Spleen (tissue), 11 donors: ENCODE measurements at regions not wholly inside any gene's neighbourhood (a gene's known extent, or its start where the extent isn't known, plus 50 kb on each side); places are given as distances from the start of the nearest gene placed in this dataset.

Experiments
- DNase-seq: peaks from one replicate; pipeline ENCODE4 v3.0.0-alpha.2; 2020
- H3K27ac ChIP-seq, 8 donors: fragments of 200-600 bp; sonication (generic) in 7 of 8; 1 replicate in 4 of 8; 2 replicates in 4 of 8; pipeline versions ENCODE4 v1.5.0 to v1.8.0; 2016 to 2021; ENCODE audit warnings: inconsistent platforms in 4 of 8, mild to moderate bottlenecking in 4 of 8, moderate library complexity in 1 of 8
- H3K27me3 ChIP-seq, 7 donors: fragments of 200-600 bp; sonication (generic) in 6 of 7; replicated peaks in 1 of 7; 1 replicate in 4 of 7; 2 replicates in 3 of 7; pipeline versions ENCODE4 v1.5.0 to v1.8.0; 2016 to 2021; ENCODE audit warnings: inconsistent platforms in 3 of 7, mild to moderate bottlenecking in 1 of 7
- H3K36me3 ChIP-seq, 6 donors: fragments of 200-600 bp; sonication (generic) in 5 of 6; 1 replicate in 4 of 6; 2 replicates in 2 of 6; pipeline versions ENCODE4 v1.5.0 to v1.8.0; 2016 to 2021; ENCODE audit warnings: inconsistent platforms in 2 of 6
- H3K4me1 ChIP-seq, 6 donors: fragments of 200-600 bp; sonication (generic) in 5 of 6; 1 replicate in 3 of 6; 2 replicates in 3 of 6; pipeline versions ENCODE4 v1.5.0 to v1.8.0; 2016 to 2021; ENCODE audit warnings: inconsistent platforms in 3 of 6
- H3K4me3 ChIP-seq, 8 donors: fragments of 200-600 bp; sonication (generic) in 7 of 8; 1 replicate in 4 of 8; 2 replicates in 4 of 8; pipeline versions ENCODE4 v1.5.0 to v1.8.0; 2016 to 2021; ENCODE audit warnings: inconsistent platforms in 4 of 8, mild to moderate bottlenecking in 4 of 8, moderate library complexity in 2 of 8
- H3K9me3 ChIP-seq, 8 donors: fragments of 200-600 bp; sonication (generic) in 7 of 8; 1 replicate in 4 of 8; 2 replicates in 4 of 8; pipeline versions ENCODE4 v1.5.0 to v1.8.0; 2016 to 2021; ENCODE audit warnings: inconsistent platforms in 4 of 8
- CTCF ChIP-seq, 11 experiments: fragments of 200-600 bp in 7 of 11; fragments of 450-650 bp in 4 of 11; sonication (generic) in 4 of 11; IDR thresholded peaks in 8 of 11; conservative IDR thresholded peaks in 3 of 11; 1 replicate in 7 of 11; 2 replicates in 4 of 11; pipeline versions ENCODE4 v1.4.0 to v1.8.0; 2016 to 2021; ENCODE audit warnings: antibody characterized with exemption in 11 of 11, inconsistent platforms in 4 of 11, mild to moderate bottlenecking in 1 of 11
- POLR2A ChIP-seq, 3 donors: fragments of 450-650 bp; IDR thresholded peaks; one replicate each; pipeline ENCODE4 v1.5.1; 2017; ENCODE audit warnings: antibody characterized with exemption in 3 of 3, mild to moderate bottlenecking in 1 of 3
- POLR2AphosphoS5 ChIP-seq, 3 donors: sonication (generic); formaldehyde crosslinking; IDR thresholded peaks; one replicate each; pipeline ENCODE4 v1.5.1; 2017; ENCODE audit warnings: antibody characterized with exemption in 3 of 3
- WGBS, 5 donors: extraction: QIAGEN DNeasy Blood & Tissue Kit in 3 of 5; methylation state at CpG; one replicate each; pipeline versions ENCODE4 v1.1.5 to v1.1.7; 2013 to 2018; 5-methylcytosine and 5-hydroxymethylcytosine counted together
- intact Hi-C: fragments of 100-400 bp; cut with DNase I; formaldehyde crosslinking; loops from one replicate; pipeline ENCODE4 v1.15.0; 2023; ENCODE audit warnings: low total_unique reads
- donor health status: healthy with polysubstance abuse.
- donor health status: DM: no; HTN: no; CAD: no; lungs with moderate emphysema.
- donor health status: DM: no; HTN: no; CAD: no.
- donor health status: Bipolar disorder and iron deficiency.
- donor health status: healthy.
- donor health status: DM: no; HTN: no; CAD: no.
- donor health status: DM: yes; HTN: yes; CAD: no.

- H3K4me3 ChIP-seq: no peak overlapping the region
- H3K27ac ChIP-seq: no peak overlapping the region
- H3K4me1 ChIP-seq: no peaks in the 10 kb centered on the region
- intact Hi-C loops: no loop called here
- no peaks in the 10 kb centered on the region for H3K36me3 ChIP-seq
- H3K9me3 ChIP-seq: peaks cover 0 to 17% (median 10%) of the 10 kb centered on the region in 8 donors
- no peak for TF ChIP-seq POLR2AphosphoS5 (IDR thresholded peaks at IDR 0.05)
- TF ChIP-seq POLR2A (IDR thresholded peaks at IDR 0.05): no peak
- no peak for TF ChIP-seq CTCF (IDR thresholded peaks at IDR 0.05 in 8 of 11, conservative IDR thresholded peaks at IDR 0.05 in 3 of 11)
- no peaks in the 10 kb centered on the region for H3K27me3 ChIP-seq
- WGBS, 5 donors: 63 to 86% (median 67%) methylated on average over 4 of the region's 4 CpGs
- no peak for DNase-seq
Observed at GRCh38 chr6:86724695-86725094, 212.6 kb upstream of the HTR1E start.

GRCh38 chr6:86723729-86724128, 213.6 kb upstream of the HTR1E start:
- no peak overlapping the region for H3K4me3 ChIP-seq
- no peak for DNase-seq
- H3K4me1 ChIP-seq: no peaks in the 10 kb centered on the region
- H3K36me3 ChIP-seq: no peaks in the 10 kb centered on the region
- H3K9me3 ChIP-seq: peaks cover 0 to 14% (median 8%) of the 10 kb centered on the region in 8 donors
- no peaks in the 10 kb centered on the region for H3K27me3 ChIP-seq
- intact Hi-C loops: no loop called here
- WGBS, 5 donors: 70 to 78% (median 77%) methylated on average over 4 of the region's 4 CpGs
- no peak overlapping the region for H3K27ac ChIP-seq
- TF ChIP-seq POLR2A (IDR thresholded peaks at IDR 0.05) (no peak), CTCF (IDR thresholded peaks at IDR 0.05 in 8 of 11, conservative IDR thresholded peaks at IDR 0.05 in 3 of 11) (no peak), POLR2AphosphoS5 (IDR thresholded peaks at IDR 0.05) (no peak)

GRCh38 chr6:86723151-86723550, 214.2 kb upstream of the HTR1E start:
- Histone ChIP-seq H3K4me1 (no peaks in the 10 kb centered on the region), H3K27me3 (no peaks in the 10 kb centered on the region), H3K27ac (no peak overlapping the region), H3K9me3 (peaks cover 0 to 15% (median 8%) of the 10 kb centered on the region in 8 donors), H3K4me3 (no peak overlapping the region), H3K36me3 (no peaks in the 10 kb centered on the region)
- DNase-seq: no peak
- WGBS, 5 donors: 76 to 92% (median 82%) methylated on average over 3 of the region's 3 CpGs
- TF ChIP-seq POLR2AphosphoS5 (IDR thresholded peaks at IDR 0.05) (no peak), CTCF (IDR thresholded peaks at IDR 0.05 in 8 of 11, conservative IDR thresholded peaks at IDR 0.05 in 3 of 11) (no peak), POLR2A (IDR thresholded peaks at IDR 0.05) (no peak)
- intact Hi-C loops: no loop called here

- intact Hi-C loops: no loop called here
- DNase-seq: no peak
Observed at GRCh38 chr6:86722131-86722530, 215.2 kb upstream of the HTR1E start.

More at GRCh38 chr6:86722131-86722530, 215.2 kb upstream of the HTR1E start:
- H3K4me3 ChIP-seq: no peak overlapping the region
- TF ChIP-seq CTCF (IDR thresholded peaks at IDR 0.05 in 8 of 11, conservative IDR thresholded peaks at IDR 0.05 in 3 of 11): no peak
- no peaks in the 10 kb centered on the region for H3K4me1 ChIP-seq
- H3K27ac ChIP-seq: no peak overlapping the region
- peaks cover 0 to 15% (median 8%) of the 10 kb centered on the region in 8 donors for H3K9me3 ChIP-seq
- no peaks in the 10 kb centered on the region for H3K27me3 ChIP-seq
- no peaks in the 10 kb centered on the region for H3K36me3 ChIP-seq
